ENCODE measurements at regions not wholly inside any gene's neighbourhood (a gene's known extent, or its start where the extent isn't known, plus 50 kb on each side); places are given as distances from the start of the nearest gene placed in this dataset.
"Not testable (repeated sequence)": the region's sequence is repeated elsewhere in the genome, so short reads cannot be mapped to it uniquely, and the experiment has no call there.

GRCh38 chr7:125934539-125934938 is 1004.9 kb upstream of the POT1 start:
- TF ChIP-seq CTCF (IDR thresholded peaks at IDR 0.05) (no peak), ZFX (IDR thresholded peaks at IDR 0.05; ENCODE audit: borderline replicate concordance) (no peak)
- no peak overlapping the region for H3K27ac ChIP-seq

- TF ChIP-seq ZFX (IDR thresholded peaks at IDR 0.05; ENCODE audit: borderline replicate concordance) = no peak
- no peak for TF ChIP-seq CTCF (IDR thresholded peaks at IDR 0.05)
- no peak overlapping the region for H3K27ac ChIP-seq
These were observed 1001.2 kb upstream of the POT1 start for GRCh38 chr7:125930848-125931247.

GRCh38 chr7:125927556-125927955 is 997.9 kb upstream of the POT1 start:
- TF ChIP-seq ZFX (IDR thresholded peaks at IDR 0.05; ENCODE audit: borderline replicate concordance) (no peak), CTCF (IDR thresholded peaks at IDR 0.05) (no peak)
- no peak overlapping the region for H3K27ac ChIP-seq

GRCh38 chr7:125926621-125927020 is 997.0 kb upstream of the POT1 start:
- H3K27ac ChIP-seq = no peak overlapping the region
- TF ChIP-seq ZFX (IDR thresholded peaks at IDR 0.05; ENCODE audit: borderline replicate concordance) (no peak), CTCF (IDR thresholded peaks at IDR 0.05) (no peak)

- H3K27ac ChIP-seq = no peak overlapping the region
- TF ChIP-seq CTCF (IDR thresholded peaks at IDR 0.05) = no peak
- no peak for TF ChIP-seq ZFX (IDR thresholded peaks at IDR 0.05; ENCODE audit: borderline replicate concordance)
These were observed 994.4 kb upstream of the POT1 start for GRCh38 chr7:125924037-125924436.

GRCh38 chr7:125915381-125915948 is 985.8 kb upstream of the POT1 start:
- not testable (repeated sequence) for H3K27ac ChIP-seq

GRCh38 chr7:125908711-125909110 is 979.1 kb upstream of the POT1 start:
- TF ChIP-seq ZFX (IDR thresholded peaks at IDR 0.05; ENCODE audit: borderline replicate concordance) = no peak
- TF ChIP-seq CTCF (IDR thresholded peaks at IDR 0.05) = no peak
- no peak overlapping the region for H3K27ac ChIP-seq

GRCh38 chr7:125899577-125899976 is 970.0 kb upstream of the POT1 start:
- TF ChIP-seq CTCF (IDR thresholded peaks at IDR 0.05) = 0 out of 2 replicates have a peak, but pooled peaks have one; percentile 23
- no peak for TF ChIP-seq ZFX (IDR thresholded peaks at IDR 0.05; ENCODE audit: borderline replicate concordance)
- H3K27ac ChIP-seq = no peak overlapping the region
